HG02678 (cell line): ENCODE measurements at regions not wholly inside any gene's neighbourhood (a gene's known extent, or its start where the extent isn't known, plus 50 kb on each side); places are given as distances from the start of the nearest gene placed in this dataset.
"Not testable (repeated sequence)": the region's sequence is repeated elsewhere in the genome, so short reads cannot be mapped to it uniquely, and the experiment has no call there.

ENCODE experiments used
- ATAC-seq: cut with Tn5 transposase; IDR thresholded peaks from one replicate; pipeline ENCODE4 v1.9.1; 2021; ENCODE audit warnings: mild to moderate bottlenecking, moderate library complexity; ENCODE audit not compliant: unreplicated experiment

DNA sequence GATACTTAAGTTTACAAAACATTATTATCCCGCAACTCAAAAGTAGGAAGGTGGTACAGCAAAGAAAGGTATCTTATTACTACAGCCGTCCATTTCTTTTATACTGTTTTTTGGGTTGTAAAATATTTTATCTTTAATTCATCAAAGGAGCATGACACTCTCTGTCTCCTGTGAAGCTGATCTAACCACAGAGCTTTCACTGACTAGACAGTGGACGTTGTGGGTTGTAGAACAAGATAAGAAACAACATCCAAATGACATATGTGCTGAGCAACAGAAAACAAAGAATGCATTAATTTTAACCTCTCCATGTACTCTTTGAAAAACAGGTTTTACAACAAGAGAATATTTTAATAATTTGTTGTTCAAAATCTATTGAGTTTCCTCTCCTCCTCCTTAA is 195.9 kb upstream of the FBXO33 start:
- no peak for ATAC-seq

DNA sequence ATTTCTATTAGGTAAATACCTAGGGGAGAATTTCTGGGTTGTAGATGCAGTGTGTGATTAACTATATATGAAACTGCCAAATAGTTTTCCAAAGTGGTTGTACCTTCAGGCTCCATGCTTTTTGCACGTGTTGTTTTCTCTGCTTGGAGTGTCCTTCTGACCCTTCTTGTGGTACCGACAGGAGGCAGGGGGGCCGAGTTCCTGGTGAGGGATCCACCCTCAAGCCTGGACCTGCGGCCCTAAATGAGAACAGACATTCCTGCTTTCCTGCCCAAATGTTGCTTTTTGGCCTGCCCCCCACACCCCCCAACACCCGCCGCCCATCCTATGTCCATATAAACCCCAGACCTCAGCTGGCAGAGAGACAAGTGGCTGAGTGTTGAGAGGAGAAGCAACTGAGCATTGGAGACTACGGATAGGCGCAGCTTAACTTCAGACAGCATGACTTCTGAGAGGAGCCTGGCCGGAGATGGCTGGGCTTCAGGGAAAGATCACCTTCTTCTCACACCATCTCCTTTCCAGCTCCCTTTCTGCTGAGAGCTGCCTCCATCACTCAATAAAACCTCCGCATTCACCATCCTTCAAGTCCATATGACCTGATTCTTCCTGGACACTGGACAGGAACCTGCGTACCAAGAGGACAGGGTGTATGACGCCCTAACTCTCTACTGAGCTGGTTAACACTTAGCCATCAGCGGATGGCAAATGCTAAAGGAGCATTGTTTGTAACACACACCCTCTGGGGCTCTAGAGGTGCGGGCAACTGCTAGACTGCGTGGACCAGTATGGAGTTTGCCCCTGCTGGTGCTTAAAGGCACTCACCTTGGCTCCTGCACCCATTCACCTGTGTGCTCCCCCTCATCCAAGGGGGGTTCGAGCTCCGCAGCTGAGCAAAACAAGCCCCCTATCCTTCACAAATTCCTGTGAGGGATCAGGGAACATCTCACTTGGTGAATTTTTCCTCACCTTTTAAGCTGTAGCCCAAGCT is 194.7 kb upstream of the FBXO33 start:
- no peak for ATAC-seq

DNA sequence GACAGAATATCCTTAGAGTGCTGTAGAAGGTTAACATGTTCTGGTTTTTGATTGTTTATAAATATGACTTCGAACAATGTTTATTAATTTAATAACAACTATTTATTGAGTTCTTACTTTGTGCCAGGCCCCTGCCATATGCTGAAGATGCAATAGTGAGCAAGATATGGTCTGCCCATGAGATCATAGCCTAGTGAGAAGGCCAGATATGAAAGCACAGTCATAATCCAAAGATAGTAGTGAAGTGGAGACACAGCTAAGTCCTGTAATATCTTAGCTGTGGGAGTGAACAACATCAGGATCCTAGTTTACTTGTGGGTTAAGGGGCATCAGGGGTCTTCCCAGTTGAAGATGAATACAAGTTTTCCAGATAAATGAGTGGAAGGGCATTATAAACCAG is 189.4 kb upstream of the FBXO33 start:
- ATAC-seq, result no peak

DNA sequence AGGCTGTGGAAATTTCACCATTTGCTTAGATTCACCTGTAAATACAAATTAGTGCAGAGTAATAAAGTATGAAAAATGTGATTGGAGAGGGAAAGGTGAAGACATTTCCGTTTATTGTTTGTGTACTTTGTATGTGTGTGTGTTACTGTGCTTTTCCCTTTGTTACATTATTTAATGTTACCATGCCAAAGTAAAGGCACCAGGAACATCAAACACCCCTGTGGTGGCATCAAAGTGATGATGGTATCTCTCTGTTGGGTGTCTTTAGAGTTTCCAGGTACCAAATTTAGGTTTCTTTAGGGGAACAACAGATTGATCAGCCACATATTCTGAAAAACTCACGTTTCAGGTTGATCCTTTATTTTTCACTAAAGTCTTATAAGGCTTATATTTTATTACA is 189.0 kb upstream of the FBXO33 start:
- ATAC-seq, result no peak

DNA sequence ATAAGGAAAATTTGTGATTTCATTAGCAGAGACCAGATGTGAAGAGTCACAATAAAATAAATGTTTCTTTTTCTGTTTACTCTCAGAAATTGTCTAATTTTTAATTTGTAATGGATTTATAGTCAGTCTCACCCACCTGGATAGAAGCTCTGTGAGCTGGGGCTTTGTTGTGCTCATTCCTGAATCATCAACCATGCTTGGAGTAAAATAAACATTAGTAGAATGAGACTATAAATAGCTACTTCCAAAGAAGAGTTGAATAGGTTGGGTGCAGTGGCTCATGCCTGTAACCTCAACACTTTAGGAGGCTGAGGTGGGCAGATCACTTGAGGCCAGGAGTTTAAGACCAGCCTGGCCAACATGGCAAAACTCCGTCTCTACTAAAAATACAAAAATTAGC is 185.3 kb upstream of the FBXO33 start:
- no peak for ATAC-seq

DNA sequence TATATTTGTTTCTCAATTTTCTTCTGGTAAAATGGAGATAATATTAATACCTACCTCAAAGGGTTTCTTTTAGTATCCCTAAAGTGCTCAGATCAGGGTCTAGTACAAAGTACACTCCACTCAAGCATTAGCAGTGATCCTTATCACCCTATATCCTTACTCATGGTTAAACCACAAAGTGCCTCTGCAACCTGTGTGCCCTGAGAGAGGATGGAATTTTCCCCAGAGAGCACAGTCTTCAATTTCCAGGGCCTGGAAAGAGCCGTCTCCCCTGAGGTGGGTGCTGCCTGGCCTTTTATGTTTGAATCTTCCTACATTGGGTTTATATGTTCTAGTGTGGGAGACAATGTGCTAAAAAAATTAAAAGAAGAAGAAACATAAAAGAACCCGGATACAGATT is 183.1 kb upstream of the FBXO33 start:
- no peak for ATAC-seq

DNA sequence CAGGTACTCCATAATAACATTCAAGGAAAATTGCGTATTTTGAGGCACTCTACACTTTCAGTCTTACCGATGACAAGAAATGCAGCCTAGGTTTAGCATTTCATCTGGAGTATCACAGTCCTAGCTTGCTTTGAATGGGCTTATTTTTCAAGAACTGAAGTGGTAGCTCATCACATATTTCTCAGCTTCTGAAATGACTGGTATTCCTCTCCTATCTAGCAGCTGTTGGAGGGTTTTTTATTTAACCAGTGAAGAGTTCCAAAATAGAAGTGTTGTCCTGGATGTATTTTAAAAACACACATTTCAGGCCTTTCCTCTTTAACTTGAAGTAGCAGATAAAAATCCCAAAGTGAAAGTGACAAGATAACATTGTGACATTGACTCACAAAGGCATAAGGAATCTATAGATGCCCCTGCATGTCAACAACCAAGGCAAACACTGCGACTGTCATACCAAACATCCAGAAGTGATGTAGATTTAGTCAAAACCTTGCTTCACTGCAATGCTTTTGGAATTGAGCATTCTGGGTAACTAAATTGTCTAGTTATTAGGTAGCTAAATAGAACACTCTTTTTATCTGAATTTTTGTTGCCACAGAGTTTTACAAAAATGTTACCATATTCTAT is 182.2 kb upstream of the FBXO33 start:
- ATAC-seq, result no peak

DNA sequence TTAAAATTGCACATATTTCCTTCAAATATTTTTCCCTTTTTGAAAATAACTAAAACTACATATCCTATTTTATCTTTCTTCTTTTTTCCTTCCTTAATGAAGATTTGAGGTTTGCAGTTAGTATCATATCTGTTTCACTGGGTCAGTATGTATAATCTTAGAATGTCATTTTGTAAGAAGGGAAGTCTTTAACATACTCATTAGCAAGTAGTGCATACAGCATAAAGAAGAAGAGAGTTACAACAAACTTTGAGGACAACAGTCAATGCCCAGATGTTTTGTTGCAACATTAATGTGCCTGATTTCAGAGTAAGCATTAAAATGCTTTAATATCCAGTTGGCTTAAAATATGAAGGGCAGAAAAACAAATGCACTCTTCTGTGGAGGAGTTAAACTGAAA is 176.9 kb upstream of the FBXO33 start:
- no peak for ATAC-seq

DNA sequence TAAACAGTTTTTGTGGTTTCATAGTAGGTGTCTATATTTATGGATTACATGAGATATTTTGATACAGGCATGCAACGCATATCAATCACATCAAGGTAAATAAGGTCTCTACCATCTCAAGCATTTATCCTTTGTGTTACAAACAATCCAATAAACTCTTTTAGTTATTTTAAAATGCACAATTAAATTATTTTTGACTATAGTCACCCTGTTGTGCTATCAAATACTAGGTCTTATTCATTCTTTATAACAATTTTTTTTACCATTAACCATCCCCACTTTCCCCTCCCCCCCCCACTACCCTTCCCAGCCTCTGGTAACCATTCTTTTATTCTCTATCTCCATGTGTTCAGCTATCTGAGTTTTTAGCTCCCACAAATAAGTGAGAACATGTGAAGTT is 175.7 kb upstream of the FBXO33 start:
- ATAC-seq, result no peak

DNA sequence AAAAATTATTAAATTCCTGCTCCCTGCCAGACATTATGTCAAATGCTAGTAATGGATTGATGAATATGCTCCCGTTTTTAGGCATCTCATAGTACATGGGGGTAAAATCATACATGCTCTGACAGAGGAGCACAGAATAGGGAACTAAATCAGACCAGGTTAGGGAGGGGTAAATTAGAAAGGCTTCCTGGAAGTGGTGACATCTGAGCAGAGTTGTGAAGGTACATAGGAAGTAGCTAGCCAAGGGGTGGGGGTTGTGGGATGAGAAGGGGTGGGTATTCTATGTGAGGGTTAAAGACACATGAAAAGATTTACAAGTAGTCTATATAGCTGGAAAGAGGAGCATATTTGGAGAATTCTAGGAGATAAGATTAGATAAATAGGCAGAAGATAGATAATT is 171.7 kb upstream of the FBXO33 start:
- no peak for ATAC-seq

DNA sequence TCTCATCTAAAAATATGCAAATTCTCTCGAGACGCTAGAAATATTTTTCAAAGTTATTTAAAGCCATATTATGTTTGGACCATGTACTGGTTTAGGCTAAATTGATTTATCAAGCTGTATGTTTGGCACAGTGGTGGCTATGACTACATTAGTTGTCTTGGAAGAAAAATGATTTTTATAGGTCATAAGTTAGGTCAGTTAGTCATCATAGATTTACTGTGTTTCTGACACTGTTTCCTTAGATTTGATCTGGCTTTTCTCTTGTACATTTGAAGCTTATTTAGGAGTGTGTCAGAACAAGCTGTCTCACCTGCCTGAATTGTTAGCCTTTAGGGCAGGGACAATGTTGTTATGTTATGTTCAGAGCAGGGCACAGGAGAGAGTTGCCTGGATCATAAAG is 161.1 kb upstream of the FBXO33 start:
- ATAC-seq, result no peak

DNA sequence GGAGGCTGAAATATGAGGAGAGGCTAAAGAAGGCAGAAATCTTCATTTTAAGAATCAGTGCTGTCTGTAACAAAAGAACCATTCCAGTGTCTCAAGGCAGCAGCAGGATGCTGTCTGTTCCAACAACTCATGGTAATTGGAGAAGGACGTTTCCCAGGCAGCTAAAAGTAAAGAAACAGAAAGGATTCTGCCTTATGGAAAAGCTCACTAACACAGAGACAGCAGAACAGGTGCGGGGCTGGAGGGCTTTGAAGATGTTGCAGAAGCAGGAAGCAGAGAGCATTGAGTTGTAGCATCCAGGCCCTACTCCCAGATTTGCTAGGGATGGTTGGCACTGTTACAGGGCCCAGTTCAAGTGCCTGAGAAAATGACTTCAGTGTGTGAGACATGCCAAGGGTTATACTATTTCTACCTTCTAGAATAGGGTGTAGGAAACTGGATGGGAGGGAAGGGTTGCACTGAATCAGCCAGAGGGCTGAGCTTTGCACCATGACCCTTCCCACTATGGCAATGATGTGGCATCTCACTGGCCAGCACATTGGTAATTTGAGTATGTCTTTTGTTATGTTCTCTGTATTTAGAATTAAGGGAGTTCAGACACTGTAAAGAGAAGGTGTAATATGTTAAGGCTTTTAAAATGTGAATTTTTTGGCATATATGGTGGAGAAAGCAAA is 160.0 kb upstream of the FBXO33 start:
- no peak for ATAC-seq

DNA sequence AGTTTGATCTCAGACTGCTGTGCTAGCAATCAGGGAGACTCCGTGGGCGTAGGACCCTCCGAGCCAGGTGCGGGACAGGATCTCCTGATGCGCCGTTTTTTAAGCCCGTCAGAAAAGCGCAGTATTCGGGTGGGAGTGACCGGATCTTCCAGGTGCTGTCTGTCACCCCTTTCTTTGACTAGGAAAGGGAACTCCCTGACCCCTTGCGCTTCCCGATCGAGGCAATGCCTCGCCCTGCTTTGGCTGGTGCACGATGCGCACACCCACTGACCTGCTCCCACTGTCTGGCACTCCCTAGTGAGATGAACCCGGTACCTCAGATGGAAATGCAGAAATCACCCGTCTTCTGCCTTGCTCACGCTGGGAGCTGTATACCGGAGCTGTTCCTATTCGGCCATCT is 157.6 kb upstream of the FBXO33 start:
- ATAC-seq, result not testable (repeated sequence)

DNA sequence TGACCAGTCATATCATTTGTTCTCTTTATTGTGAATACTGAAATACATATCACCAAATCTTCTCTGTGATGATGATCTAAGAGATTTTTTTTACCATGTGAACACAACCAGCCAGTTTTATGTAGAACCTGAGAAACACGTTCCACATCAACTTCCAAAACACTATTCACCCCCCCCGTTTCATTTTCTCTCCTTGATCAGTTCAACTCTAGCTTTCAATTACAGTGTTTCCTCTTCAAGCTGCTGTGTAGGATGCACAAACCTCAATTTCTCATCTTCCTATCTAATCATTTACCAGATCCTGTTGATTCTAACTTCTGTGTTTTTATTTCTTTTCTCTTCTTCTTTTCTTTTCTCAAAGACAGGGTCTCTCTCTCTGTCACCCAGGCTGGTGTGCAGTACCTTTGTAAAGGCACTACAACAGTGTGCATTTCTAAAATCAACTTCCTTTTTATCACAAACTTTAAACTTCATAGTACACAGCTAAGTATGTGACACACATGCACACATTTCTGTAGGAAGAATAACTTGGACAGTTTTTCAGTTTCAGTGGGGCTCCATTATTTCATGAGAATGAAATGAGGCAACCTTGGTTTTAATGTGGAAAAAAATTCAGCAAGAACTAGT is 149.9 kb upstream of the FBXO33 start:
- ATAC-seq, result no peak

DNA sequence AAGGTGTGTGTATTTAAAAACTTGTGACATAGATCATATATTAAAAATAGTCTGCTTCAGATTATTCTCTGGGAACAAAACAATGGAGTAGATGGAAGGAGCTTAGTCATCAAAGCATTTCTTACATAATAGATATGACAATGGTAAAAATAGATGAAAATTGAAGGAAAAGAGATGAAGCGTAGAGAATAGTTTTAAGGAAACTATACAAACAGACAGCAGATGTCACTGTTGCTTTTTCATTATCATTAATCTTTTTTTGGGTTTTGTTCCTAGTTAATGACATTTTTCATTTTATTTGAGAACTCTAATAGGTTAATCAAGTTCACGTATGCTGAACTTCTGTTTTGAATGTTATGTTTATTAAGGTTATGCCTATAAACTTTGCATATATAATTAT is 149.2 kb upstream of the FBXO33 start:
- ATAC-seq, result no peak

DNA sequence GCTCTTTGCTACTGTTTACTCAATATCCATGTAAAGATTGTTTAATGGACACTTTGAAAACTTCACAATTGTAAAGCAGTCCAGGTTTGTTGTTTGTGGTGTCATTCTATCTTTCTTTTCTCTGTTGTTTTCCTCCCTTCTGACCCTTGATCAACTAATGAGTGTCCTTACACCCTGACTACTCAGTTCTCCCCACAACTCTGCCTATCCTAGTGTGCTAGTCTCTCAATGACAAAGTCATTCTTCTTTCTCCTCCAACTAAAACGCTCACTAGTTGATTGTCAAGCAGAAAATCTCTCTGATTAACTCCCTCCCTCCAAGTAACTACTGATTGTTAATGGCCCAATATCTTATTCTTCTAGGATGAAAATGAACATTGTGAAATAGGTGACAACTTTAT is 148.5 kb upstream of the FBXO33 start:
- no peak for ATAC-seq

DNA sequence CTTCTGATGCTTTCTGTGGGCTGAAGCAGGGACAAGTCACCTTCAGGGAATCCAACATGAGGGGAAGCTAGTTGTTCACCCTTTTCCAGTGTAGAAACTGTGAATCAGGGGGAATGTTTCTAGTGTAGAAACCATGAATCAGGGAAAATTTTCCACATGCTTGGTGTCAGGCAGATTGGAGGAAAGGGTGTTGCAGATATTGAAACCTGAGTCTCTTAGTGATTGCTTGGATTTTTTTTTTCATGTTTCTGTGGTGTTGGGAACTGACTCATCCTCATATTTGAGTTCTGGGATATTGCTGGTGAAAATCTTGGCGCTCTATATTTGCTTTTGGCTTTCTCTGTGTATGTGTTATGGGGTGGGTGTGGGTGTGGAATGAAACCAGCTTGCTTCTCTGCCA is 144.5 kb upstream of the FBXO33 start:
- ATAC-seq, result no peak

DNA sequence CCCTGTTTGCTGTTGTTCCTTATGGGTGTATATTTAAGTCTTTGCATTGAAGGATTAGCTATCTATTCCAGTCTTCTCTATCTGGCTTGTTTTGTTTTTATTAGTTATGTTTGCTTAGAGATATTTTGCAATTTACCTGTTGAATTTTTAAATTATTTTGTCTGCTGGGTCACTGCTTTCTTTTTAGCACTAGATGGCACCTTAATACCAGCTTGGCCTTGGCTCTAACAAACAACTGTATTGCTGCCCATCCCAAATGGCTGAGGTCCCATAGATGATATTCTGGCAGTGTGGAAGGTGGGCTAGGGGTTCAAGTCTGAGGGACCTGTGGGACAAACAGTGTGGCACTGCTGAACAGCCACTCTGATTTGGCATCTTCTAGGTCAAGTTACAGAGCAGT is 144.0 kb upstream of the FBXO33 start:
- ATAC-seq, result no peak

DNA sequence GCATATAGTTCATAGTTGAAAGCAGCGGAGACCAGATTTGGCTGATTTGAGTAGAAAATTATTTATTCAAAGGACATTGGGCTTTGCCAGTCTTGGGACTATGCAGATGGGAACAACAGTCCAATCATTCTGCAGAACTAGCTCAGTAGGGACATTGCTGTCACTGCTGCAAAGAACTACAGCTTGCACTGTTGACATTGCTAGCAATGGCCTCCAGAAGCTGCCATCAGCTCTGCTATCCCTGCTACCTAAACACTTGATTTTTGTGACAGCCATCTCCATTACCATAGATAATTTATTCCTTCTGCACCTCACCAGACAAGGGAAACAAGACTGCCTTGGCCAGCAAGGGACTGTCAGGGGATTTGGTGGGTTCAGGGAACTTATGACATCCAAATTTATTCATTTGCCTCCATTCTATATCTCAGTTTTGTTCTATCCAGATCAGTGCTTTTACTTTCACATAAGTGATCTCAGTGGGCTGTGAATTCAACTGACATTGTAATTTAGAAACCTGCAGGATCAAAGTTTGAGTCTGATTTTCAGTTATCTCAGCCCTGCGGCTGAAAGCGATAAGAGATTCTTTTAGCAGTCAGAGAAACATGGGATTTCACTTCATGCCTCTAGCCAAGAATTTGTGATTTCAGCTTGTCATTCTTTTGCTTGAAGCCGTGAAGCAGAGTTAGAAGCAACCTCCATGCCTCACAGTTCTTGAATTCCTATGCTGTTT is 136.7 kb upstream of the FBXO33 start:
- no peak for ATAC-seq

DNA sequence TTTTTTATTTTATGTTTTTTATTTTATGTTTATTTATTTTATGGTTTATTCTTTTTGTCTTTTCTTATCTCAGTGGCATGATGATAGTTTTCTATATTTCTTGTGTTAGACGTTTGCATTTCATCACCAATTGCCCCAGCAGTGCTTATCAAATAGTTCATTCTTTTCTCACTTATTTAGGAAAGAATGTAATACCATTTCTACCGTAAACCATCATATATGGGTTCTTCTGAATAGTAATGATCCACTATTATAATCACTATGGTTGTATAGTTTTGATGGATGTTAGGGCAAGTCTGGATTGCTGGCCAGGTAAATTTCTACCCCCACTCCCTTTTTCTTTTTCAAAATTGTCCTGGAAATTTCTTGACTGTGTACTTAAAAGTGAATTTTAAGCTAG is 134.6 kb upstream of the FBXO33 start:
- ATAC-seq, result no peak

DNA sequence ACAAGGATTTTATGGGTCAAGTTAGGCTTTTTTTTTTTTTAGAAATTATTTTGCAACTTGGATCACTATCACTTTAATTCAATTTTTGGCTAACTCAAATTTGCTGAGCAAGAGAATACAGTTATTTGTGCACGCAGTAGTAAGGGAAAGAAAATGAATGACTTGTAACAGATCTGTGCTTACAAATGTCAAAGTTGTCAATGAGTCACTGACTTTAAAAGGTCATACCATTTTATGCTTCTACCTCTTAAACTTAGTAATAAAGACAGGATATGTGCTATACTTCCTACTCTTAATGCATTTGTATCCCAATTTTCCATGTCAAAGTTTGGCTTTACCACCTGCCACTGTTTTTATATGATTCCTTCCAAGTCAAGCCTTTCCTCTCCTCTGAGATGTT is 131.1 kb upstream of the FBXO33 start:
- no peak for ATAC-seq
